ENCODE measurements at regions not wholly inside any gene's neighbourhood (a gene's known extent, or its start where the extent isn't known, plus 50 kb on each side); places are given as distances from the start of the nearest gene placed in this dataset.
"Not testable (repeated sequence)": the region's sequence is repeated elsewhere in the genome, so short reads cannot be mapped to it uniquely, and the experiment has no call there.

GRCh38 chr2:234251326-234252271 lies 201.1 kb downstream of the SPP2 start:
- DNase-seq (ENCODE audit: low read depth in 4 of 4, low spot score in 1 of 4), result no peak

GRCh38 chr2:234250926-234251325 lies 200.4 kb downstream of the SPP2 start:
- no peak for DNase-seq (ENCODE audit: low read depth in 4 of 4, low spot score in 1 of 4)

- DNase-seq (ENCODE audit: low read depth in 4 of 4, low spot score in 1 of 4), result no peak
Measured at GRCh38 chr2:234249873-234250272, 199.4 kb downstream of the SPP2 start.

- DNase-seq (ENCODE audit: low read depth in 4 of 4, low spot score in 1 of 4), result no peak
Measured at GRCh38 chr2:234249034-234249735, 198.7 kb downstream of the SPP2 start.

DNA sequence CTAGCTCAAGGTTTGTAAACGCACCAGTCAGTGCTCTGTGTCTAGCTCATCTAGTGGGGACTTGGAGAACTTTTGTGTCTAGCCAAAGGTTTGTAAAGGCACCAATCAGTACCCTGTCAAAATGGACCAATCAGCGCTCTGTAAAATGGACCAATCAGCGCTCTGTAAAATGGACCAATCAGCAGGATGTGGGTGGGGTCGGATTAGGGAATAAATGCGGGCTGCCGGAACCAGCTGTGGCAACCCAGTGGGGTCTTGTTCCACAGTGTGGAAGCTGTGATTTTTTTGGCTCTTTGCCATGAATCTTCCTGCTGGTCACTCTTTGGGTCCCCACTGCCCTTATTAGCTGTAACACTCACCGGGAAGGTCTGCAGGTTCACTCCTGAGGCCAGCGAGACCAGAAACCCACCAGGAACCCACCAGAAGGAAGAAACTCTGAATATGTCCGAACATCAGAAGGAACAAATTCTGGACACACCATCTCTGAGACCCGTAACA lies 197.8 kb downstream of the SPP2 start:
- DNase-seq (ENCODE audit: low read depth in 4 of 4, low spot score in 1 of 4), result not testable (repeated sequence)

DNA sequence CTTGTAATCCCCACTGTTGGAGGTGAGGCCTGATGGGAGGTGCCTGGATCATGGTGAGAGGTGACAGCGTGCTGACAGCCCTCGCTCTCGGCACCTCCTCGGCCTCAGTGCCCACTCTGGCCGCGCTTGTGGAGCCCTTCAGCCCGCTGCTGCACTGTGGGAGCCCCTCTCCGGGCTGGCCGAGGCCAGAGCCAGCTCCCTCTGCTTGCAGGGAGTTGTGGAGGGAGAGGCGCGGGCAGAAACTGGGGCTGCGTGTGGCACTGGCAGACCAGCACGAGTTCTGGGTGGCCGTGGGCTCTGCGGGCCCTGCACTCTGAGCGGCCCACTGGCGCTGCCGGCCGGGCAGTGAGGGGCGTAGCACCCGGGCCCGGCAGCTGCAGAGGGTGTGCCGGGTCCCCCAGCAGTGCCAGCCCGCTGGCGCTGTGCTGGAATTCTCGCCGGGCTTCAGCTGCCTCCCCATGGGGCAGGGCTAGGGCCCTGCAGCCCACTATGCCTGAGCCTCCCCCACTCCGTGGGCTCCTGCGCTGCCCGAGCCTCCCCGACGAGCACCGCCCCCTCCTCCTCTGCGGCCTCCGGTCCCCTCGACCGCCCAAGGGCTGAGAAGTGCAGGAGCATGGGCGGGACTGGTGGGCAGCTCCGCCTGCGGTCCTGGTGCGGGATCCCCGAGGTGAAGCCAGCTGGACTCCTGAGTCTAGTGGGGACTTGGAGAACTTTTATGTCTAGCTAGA lies 197.1 kb downstream of the SPP2 start:
- no peak for DNase-seq (ENCODE audit: low read depth in 4 of 4, low spot score in 1 of 4)

GRCh38 chr2:234245945-234246344 lies 195.4 kb downstream of the SPP2 start:
- DNase-seq (ENCODE audit: low read depth in 4 of 4, low spot score in 1 of 4), result no peak

DNA sequence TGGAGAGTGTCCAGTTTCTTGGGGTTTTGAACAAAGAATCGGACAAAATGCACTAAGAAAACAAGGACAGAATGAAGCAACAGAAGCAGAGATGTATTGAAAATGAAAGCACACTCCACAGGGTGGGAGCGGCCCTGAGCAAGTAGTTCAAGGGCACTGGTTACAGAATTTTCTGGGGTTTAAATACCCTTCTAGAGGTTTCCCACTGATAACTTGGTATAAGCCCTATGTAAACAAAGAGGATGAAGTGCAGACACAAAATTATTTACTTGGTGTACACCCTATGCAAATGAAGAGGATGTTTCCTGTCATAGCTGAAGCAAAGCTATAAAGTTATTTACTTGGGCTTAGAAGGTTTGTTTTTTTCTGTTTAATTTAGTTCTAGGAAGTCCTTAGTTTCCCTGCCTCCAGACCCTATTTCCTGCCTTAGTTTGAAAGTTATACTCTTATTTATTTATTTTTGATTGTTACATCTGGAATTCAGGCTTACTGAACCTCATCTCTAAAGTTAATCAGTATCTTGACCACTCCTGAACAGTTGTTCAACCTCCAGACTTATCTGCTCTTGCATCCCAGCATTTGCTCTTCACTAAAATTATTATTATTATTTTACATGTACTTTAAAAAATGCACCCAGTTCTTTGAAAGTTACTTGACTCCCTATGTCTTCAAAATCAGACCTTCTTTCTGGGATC lies 193.5 kb downstream of the SPP2 start:
- no peak for DNase-seq (ENCODE audit: low read depth in 4 of 4, low spot score in 1 of 4)

GRCh38 chr2:234242459-234242836 lies 191.9 kb downstream of the SPP2 start:
- no peak for DNase-seq (ENCODE audit: low read depth in 4 of 4, low spot score in 1 of 4)

GRCh38 chr2:234241656-234242458 lies 191.4 kb downstream of the SPP2 start:
- no peak for DNase-seq (ENCODE audit: low read depth in 4 of 4, low spot score in 1 of 4)

- DNase-seq (ENCODE audit: low read depth in 4 of 4, low spot score in 1 of 4), result no peak
Measured at GRCh38 chr2:234240917-234241316, 190.4 kb downstream of the SPP2 start.

DNA sequence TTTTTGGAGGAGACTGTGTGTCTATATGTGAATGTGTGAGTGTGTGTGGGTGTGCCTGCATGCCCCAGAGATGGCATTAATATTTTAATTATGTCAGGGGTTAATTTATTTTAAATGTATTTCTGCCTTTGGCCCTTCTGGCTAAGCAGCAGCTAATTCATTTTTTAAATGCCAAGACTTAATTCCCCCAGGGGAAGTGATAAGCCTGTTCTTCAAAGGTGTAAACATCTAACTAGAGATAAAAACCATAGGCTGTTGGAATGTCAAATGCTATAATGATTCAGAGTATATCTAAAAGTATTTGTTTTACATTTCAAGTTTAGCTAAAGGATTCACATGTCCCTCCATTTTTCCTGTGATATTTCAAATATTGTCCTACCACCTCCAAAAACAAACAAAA lies 184.7 kb downstream of the SPP2 start:
- DNase-seq (ENCODE audit: low read depth in 4 of 4, low spot score in 1 of 4), result no peak

DNA sequence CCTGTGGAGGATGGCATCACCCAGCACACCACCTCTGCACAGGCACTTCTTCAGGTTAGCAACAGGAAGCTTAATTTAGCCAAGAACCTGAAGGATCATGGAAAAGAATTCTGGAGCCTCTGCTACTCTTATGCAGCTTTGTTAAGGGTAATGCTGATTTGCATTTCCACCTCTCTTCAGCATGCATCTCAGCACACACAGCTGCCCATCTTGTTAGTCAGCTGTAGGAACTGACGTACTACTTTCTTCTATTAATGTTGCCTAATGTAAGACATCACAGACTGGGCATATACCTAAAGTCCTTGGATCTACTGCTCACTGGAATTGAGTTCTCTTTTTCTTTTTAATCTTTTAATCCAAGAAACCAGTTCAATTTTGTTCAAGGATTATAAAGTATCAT lies 181.0 kb downstream of the SPP2 start:
- no peak for DNase-seq (ENCODE audit: low read depth in 4 of 4, low spot score in 1 of 4)

DNA sequence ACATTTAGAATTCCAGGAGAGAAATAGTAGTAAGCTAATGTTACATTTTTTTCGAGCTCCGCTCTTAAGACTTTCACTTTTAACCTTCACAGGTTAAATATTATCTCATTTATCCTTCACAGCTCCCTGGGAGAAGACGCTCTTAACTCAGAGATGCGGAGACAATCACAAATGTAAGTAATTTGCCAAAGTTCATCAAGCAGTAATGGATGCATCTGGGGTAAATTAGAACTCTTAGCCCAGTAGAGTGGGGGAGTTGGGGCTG lies 168.5 kb downstream of the SPP2 start:
- no peak for DNase-seq (ENCODE audit: low read depth in 4 of 4, low spot score in 1 of 4)

GRCh38 chr2:234218266-234219045 lies 168.0 kb downstream of the SPP2 start:
- DNase-seq (ENCODE audit: low read depth in 4 of 4, low spot score in 1 of 4), result no peak

DNA sequence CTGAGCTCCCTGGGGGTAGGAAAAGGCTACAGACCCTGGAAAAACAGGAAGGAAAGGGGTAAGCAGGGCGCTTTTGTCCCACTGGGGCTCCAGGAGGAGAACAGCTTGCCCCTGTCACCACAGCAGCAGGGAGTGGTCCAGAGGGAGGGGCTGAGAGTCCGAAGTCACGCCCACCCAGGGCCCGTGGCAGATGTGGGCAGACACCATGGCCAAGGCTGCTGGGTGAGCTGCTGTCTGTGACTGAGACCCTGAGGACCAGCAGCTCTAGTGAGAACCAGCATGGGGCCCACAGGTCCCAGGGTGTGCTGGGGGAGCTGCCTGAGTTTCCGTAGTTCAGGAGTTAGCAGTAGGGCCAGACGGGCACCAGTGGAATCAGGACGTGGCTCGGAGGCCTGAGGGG lies 162.0 kb downstream of the SPP2 start:
- DNase-seq (ENCODE audit: low read depth in 4 of 4, low spot score in 1 of 4), result no peak

DNA sequence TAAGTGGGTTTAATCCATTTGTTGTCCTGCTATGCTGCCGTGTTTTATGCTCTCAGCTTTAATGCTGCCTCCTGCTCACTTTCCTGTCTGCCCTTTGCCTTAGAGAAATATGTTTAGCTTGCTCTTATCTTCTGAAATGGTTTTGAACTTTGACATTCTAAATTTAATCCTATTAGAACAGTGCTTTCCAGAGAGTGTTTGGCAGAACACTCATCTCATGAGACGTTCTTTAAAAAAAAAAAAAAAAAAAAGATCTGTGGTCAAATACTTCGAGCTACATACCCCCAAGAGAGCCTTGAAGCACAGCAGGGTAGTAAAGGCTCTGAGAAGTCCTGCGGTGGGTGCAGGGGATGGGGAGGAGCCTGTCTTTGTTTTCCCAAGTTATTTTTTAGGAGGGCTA lies 161.3 kb downstream of the SPP2 start:
- no peak for DNase-seq (ENCODE audit: low read depth in 4 of 4, low spot score in 1 of 4)

GRCh38 chr2:234206738-234207137 lies 156.2 kb downstream of the SPP2 start:
- no peak for DNase-seq (ENCODE audit: low read depth in 4 of 4, low spot score in 1 of 4)

DNA sequence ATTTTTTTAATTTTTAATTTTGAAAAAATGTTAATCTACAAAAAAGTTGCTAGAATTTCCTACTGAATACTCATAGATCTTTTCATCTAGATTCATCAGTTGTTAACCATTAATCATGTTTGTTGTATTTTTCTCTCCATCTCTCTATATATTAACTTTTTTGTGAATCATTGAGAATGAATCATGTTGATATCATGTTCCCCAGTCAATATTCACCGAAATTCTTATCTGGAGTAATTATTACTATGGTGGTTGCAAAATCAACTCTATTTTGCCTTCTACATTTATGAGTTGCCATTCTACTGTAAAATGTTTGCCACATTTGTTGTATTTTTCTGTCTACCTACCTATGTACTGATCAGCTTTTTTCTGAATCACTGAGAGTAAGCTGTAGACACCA lies 154.0 kb downstream of the SPP2 start:
- DNase-seq (ENCODE audit: low read depth in 4 of 4, low spot score in 1 of 4), result no peak

All from stimulated activated CD4-positive, alpha-beta T cell treated with anti-CD3 and anti-CD28 coated beads, Interleukin-1b, Interleukin-23, amount 100 ng/mL, for 24 hours (primary cell).